ENCODE measurements at regions not wholly inside any gene's neighbourhood (a gene's known extent, or its start where the extent isn't known, plus 50 kb on each side); places are given as distances from the start of the nearest gene placed in this dataset.
"Not testable (repeated sequence)": the region's sequence is repeated elsewhere in the genome, so short reads cannot be mapped to it uniquely, and the experiment has no call there.

GRCh38 chr5:60060389-60060788, 166.9 kb upstream of the PDE4D start:
- H3K27ac Mint-ChIP-seq = no peak overlapping the region
- H3K4me1 Mint-ChIP-seq = peaks cover 13% of the 10 kb centered on the region
- H3K27me3 Mint-ChIP-seq (ENCODE audit: low read depth, poor library complexity) = no peaks in the 10 kb centered on the region
- DNase-seq = no peak
- no peaks in the 10 kb centered on the region for H3K36me3 Mint-ChIP-seq (ENCODE audit: low read depth)
- TF ChIP-seq, protein P1, sequence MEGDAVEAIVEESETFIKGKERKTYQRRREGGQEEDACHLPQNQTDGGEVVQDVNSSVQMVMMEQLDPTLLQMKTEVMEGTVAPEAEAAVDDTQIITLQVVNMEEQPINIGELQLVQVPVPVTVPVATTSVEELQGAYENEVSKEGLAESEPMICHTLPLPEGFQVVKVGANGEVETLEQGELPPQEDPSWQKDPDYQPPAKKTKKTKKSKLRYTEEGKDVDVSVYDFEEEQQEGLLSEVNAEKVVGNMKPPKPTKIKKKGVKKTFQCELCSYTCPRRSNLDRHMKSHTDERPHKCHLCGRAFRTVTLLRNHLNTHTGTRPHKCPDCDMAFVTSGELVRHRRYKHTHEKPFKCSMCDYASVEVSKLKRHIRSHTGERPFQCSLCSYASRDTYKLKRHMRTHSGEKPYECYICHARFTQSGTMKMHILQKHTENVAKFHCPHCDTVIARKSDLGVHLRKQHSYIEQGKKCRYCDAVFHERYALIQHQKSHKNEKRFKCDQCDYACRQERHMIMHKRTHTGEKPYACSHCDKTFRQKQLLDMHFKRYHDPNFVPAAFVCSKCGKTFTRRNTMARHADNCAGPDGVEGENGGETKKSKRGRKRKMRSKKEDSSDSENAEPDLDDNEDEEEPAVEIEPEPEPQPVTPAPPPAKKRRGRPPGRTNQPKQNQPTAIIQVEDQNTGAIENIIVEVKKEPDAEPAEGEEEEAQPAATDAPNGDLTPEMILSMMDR (IDR thresholded peaks at IDR 0.05) = no peak
- no peaks in the 10 kb centered on the region for H3K9me3 Mint-ChIP-seq
- H3K4me3 Mint-ChIP-seq = no peak overlapping the region

GRCh38 chr5:60056191-60056590, 162.7 kb upstream of the PDE4D start:
- TF ChIP-seq, protein P1 (IDR thresholded peaks at IDR 0.05) = no peak
- no peak overlapping the region for H3K4me3 Mint-ChIP-seq
- H3K9me3 Mint-ChIP-seq = peaks cover 19% of the 10 kb centered on the region
- H3K27me3 Mint-ChIP-seq (ENCODE audit: low read depth, poor library complexity) = peaks cover 3% of the 10 kb centered on the region
- H3K36me3 Mint-ChIP-seq (ENCODE audit: low read depth) = no peaks in the 10 kb centered on the region
- DNase-seq = no peak
- H3K4me1 Mint-ChIP-seq = peaks cover 13% of the 10 kb centered on the region
- H3K27ac Mint-ChIP-seq = no peak overlapping the region

- no peaks in the 10 kb centered on the region for H3K36me3 Mint-ChIP-seq (ENCODE audit: low read depth)
- TF ChIP-seq, protein P1 (IDR thresholded peaks at IDR 0.05) = no peak
- no peak overlapping the region for H3K27ac Mint-ChIP-seq
- no peak for DNase-seq
- H3K4me3 Mint-ChIP-seq = no peak overlapping the region
- peaks cover 29% of the 10 kb centered on the region for H3K9me3 Mint-ChIP-seq
- peaks cover 3% of the 10 kb centered on the region for H3K27me3 Mint-ChIP-seq (ENCODE audit: low read depth, poor library complexity)
- peaks cover 8% of the 10 kb centered on the region for H3K4me1 Mint-ChIP-seq
Measured at GRCh38 chr5:60055168-60055567, 161.6 kb upstream of the PDE4D start.

GRCh38 chr5:60041996-60042664, 148.6 kb upstream of the PDE4D start:
- not testable (repeated sequence) for H3K4me1 Mint-ChIP-seq; DNase-seq; H3K4me3 Mint-ChIP-seq; H3K27me3 Mint-ChIP-seq (ENCODE audit: low read depth, poor library complexity); H3K9me3 Mint-ChIP-seq; H3K27ac Mint-ChIP-seq; H3K36me3 Mint-ChIP-seq (ENCODE audit: low read depth)

GRCh38 chr5:60041508-60041907, 148.0 kb upstream of the PDE4D start:
- H3K27ac Mint-ChIP-seq = peak overlapping the region; percentile 29
- not testable (repeated sequence) for H3K9me3 Mint-ChIP-seq; H3K36me3 Mint-ChIP-seq (ENCODE audit: low read depth); H3K27me3 Mint-ChIP-seq (ENCODE audit: low read depth, poor library complexity); H3K4me1 Mint-ChIP-seq; H3K4me3 Mint-ChIP-seq; DNase-seq

DNA sequence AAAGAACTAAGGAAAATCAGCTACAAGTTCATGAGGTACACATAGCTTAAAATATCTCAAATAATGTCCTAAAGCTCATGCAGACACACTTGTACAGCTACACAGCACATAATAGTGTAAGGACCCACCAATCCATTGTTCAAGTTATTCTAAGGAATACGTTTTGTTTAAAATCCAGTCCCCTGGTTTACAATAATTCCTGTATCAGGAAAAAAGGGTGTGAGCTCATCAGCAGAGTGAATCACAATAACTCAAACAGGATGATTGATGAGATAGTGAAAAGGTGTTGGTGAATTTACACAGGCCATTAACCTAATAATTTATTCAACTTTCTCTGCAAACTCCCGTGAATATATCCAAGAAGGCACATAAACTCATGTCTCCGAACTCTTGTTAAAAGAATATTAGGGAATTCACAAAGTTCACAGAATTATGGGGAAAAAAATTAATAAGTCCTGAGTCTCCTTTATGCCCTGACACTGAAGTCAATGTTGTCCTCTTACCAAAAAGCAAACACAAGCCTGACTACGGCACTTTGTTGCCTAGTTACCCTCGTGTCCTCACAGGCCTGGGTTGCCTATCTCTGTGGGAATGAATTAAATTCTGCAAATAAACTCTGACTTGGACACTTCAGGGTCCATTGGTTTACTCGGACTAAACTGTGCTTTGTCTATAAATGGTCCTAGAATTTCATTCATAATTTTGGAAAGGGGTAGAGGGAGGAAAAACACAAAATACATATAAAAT, 142.8 kb upstream of the PDE4D start:
- TF ChIP-seq, protein P1 (IDR thresholded peaks at IDR 0.05) = no peak
- Mint-ChIP-seq H3K36me3 (ENCODE audit: low read depth) (no peaks in the 10 kb centered on the region), H3K4me1 (no peaks in the 10 kb centered on the region), H3K9me3 (peaks cover 3% of the 10 kb centered on the region), H3K4me3 (no peak overlapping the region), H3K27ac (no peak overlapping the region), H3K27me3 (ENCODE audit: low read depth, poor library complexity) (no peaks in the 10 kb centered on the region)
- no peak for DNase-seq

- Mint-ChIP-seq H3K36me3 (ENCODE audit: low read depth) (no peaks in the 10 kb centered on the region), H3K4me1 (no peaks in the 10 kb centered on the region), H3K9me3 (no peaks in the 10 kb centered on the region), H3K4me3 (no peak overlapping the region), H3K27ac (no peak overlapping the region), H3K27me3 (ENCODE audit: low read depth, poor library complexity) (peaks cover 2% of the 10 kb centered on the region)
- DNase-seq = no peak
- TF ChIP-seq, protein P1 (IDR thresholded peaks at IDR 0.05) = no peak
Measured at GRCh38 chr5:60026161-60026560, 132.6 kb upstream of the PDE4D start.
